Fibroblast of skin of right quadriceps (primary cell): ENCODE measurements at regions not wholly inside any gene's neighbourhood (a gene's known extent, or its start where the extent isn't known, plus 50 kb on each side); places are given as distances from the start of the nearest gene placed in this dataset.

ENCODE experiments used
- DNase-seq: peaks from one replicate; pipeline ENCODE4 v3.0.0-alpha.2; 2013

GRCh38 chr5:154588091-154588774 lies 110.2 kb upstream of the HAND1 start:
- no peak for DNase-seq

DNA sequence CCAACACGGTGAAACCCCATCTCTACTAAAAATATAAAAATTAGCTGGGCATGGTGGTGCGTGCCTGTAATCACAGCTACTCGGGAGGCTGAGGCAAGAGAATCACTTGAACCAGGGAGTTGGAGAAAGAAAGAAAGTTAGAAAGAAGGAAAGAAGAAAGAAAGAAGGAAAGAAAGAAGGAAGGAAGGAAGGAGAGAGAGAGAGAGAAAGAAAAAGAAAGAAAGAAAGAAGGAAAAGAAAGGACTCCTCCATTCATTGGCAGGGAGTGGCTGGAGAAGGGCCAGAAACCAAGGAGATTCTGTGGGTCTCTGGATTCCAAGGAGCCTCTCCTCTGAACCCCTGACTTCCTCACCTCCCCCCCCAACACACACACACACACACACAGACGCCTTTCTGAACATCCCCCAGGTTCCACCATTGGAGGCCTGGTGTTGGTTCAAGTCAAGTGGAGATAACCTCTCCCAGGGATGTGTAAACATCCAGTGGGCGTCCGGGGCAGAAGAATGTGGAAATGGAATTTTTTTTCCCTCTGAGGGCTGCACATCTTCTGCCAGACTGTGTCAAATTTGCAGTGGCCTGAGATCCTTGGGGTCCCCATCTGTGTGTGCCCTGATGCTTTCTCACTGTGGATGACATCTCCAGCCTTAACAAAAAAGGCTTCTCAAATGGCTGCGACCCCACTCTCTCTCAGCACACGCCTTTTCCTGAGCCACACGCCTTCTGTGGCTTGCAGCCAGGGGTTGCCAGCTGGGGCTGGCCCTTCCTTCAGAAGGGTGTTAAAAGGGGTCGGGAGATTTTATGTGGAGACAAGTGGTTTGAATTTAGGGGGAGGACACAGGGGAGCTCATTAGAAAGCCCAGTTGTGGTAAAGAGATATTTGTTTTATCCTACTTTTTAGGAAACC lies 109.3 kb upstream of the HAND1 start:
- no peak for DNase-seq

DNA sequence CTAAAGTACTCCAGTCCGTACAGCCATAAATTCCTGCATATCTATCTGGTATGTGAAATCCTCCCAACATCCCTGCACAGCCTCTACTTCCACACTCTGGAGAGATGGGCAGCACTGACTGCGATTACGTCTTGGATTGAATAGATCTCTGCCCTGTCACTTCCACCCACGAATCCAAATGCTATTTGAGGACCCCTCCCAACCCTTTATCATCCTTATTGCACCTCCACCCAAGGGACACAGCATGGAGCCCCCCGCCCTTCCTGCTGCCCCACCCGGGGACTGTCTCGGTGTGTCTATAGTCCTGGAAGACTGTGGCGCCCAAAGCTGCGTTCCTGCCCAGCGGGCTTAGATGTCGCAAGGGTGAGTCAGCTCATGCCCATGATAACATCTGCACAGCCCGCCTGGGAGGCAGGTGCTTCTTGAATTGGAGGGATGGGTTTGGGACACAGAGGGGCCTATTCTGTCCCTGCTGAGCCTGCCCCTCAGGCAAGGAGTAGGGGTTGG lies 105.7 kb upstream of the HAND1 start:
- no peak for DNase-seq

GRCh38 chr5:154580422-154580821 lies 102.4 kb upstream of the HAND1 start:
- no peak for DNase-seq

GRCh38 chr5:154577416-154577815 lies 99.4 kb upstream of the HAND1 start:
- no peak for DNase-seq

GRCh38 chr5:154576429-154576806 lies 98.4 kb upstream of the HAND1 start:
- no peak for DNase-seq

DNA sequence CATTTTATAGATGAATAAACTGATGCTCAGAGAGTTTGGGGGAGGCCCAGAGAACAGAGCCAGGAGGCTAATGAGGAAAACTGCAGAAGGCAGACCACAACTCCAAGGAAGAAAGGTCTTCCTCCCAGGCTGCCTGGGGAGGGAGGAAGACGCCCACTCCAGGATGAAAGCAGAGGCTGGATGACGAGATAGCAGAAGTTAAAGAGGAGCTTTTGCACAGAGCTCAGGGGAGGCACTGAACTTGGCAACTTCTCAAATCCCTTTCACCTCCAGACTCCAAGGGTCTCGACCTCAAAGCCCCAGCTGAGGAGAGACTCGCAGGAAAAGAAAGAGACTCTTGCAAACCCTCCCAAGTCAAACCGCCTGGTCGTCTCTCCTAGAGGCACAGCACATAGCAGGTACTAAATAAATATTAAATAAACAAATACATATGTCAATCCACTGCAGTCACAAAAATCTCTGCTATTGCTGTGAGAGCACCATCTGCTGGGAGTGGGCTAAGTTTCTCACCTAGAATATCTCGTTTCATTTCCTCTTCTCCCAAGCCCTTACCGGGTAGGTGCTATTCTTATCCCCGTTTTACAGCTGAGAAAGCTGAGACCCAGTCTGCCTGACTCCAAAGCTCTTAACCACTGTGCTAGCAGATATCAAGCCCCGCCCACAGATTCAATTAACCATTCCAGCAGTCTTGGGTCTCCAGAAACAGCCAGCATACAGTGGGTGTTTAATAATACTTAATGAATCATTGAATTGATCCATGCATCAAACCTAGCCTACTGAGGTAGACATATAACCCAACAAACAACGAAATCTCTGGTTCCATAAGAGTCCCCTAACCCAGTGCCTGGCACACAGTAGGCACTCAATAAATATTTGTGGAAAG lies 97.8 kb upstream of the HAND1 start:
- no peak for DNase-seq

- no peak for DNase-seq
These were observed 95.0 kb upstream of the HAND1 start for GRCh38 chr5:154573011-154573410.

GRCh38 chr5:154571325-154572035 lies 93.5 kb upstream of the HAND1 start:
- DNase-seq = no peak

GRCh38 chr5:154570572-154571324 lies 92.7 kb upstream of the HAND1 start:
- no peak for DNase-seq

- no peak for DNase-seq
These were observed 90.6 kb upstream of the HAND1 start for GRCh38 chr5:154568589-154568988.

DNA sequence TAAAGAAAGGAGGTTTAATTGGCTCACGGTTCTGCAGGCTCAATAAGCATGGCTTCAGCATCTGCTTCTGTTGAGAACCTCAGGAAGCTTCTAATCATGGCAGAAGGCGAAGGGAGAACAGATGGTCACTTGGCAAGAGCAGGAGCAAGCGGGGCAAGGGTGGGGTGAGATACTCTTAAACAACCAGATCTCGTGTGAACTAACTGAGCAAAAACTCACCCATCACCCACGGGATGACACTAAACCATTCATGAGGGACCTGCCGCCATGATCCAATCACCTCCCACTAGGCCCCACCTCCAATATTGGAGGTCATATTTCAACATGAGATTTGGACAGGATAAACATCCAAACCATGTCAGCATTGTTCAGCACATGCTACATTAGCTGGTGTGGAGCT lies 89.1 kb upstream of the HAND1 start:
- DNase-seq = no peak

- no peak for DNase-seq
These were observed 88.2 kb upstream of the HAND1 start for GRCh38 chr5:154566146-154566680.

GRCh38 chr5:154565123-154565522 lies 87.1 kb upstream of the HAND1 start:
- no peak for DNase-seq

- no peak for DNase-seq
These were observed 84.3 kb upstream of the HAND1 start for GRCh38 chr5:154562244-154562880.

- no peak for DNase-seq
These were observed 81.6 kb upstream of the HAND1 start for GRCh38 chr5:154559398-154560276.

DNA sequence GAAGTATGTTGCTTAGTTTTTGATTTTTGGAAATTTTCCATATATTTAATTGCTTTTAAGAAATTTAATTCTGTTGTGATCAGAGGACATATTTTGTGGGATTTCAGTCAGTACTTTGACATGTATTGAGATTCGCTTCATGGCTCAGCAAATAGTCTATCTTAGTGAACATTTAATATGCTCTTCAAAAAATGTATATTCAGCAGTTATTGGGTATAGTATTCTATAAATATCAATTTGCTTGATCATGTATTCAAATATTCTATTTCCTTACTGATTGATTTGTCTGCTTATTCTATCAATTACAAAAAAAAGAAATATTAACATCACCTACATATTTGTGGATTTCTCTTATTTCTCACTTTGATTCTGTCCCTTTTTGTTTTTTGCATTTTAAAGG lies 79.5 kb upstream of the HAND1 start:
- DNase-seq = no peak

DNA sequence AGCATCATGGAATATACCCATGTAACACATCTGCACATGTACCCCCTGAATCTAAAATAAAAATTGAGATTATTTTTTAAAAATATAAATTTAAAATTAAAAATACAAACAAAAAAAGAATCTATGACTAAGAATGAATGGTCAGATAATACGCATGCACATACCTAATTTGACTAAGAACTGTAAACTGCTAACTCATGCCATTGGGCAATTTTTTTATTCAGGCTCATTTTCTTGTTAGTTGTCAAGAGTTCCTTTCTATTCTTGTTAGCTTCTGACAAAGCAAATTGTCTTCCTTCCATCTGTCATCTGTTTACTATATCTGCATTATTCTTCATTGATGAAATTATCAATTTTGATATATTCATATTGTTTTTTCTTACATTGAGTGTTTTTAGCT lies 69.5 kb upstream of the HAND1 start:
- DNase-seq = no peak

DNA sequence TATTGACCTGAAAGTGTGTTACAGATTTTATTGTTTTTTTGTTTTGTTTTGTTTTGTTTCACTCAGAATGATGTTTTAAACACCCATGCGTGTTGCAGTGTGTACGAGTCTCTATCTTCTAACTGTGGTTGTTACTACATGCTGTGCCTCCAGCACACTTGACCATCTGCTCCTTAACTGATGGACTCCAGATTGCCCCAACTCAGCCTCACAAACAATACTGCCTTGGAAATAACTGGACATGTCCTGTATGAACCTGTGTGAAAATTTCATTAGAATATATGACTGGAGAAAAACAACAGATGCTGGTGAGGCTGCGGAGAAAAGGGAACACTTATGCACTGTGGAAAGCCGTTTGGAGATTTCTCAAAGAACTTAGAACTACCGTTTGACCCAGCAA lies 68.7 kb upstream of the HAND1 start:
- no peak for DNase-seq

GRCh38 chr5:154544646-154545045 lies 66.6 kb upstream of the HAND1 start:
- no peak for DNase-seq
